Mesenteric fat pad (tissue), 1 donor: ENCODE measurements at regions not wholly inside any gene's neighbourhood (a gene's known extent, or its start where the extent isn't known, plus 50 kb on each side); places are given as distances from the start of the nearest gene placed in this dataset.

ENCODE experiments used
- DNase-seq: peaks from one replicate; pipeline ENCODE4 v3.0.0-alpha.2; 2020; ENCODE audit warnings: low spot score
- donor health status: DM: yes; HTN: yes; CAD: no.

- DNase-seq: no peak
Observed at GRCh38 chr6:48184648-48185047, 73.7 kb upstream of the PTCHD4 start.

- DNase-seq: no peak
Observed at GRCh38 chr6:48183811-48184605, 73.0 kb upstream of the PTCHD4 start.

DNA sequence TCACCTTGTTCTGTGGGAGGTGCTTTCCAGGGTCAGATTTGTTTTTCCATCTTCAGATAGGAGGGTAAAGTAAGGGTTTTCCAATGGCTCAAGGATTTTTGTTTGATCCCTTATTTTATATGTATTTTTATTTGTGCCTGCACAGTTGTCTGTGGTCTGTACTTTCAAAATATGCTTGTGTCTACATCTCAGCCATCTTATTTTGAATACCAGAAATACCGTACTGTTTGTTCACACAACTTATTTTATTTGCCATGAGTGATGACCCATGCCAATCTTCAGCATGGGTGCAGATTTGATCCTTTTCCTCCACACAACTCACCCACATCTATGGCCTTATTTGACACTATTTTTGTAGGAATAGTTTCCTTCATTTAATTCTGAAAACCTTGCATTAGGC lies 72.2 kb upstream of the PTCHD4 start:
- DNase-seq: no peak

- no peak for DNase-seq
Observed at GRCh38 chr6:48178700-48179099, 67.7 kb upstream of the PTCHD4 start.

- DNase-seq: no peak
Observed at GRCh38 chr6:48177786-48178185, 66.8 kb upstream of the PTCHD4 start.

DNA sequence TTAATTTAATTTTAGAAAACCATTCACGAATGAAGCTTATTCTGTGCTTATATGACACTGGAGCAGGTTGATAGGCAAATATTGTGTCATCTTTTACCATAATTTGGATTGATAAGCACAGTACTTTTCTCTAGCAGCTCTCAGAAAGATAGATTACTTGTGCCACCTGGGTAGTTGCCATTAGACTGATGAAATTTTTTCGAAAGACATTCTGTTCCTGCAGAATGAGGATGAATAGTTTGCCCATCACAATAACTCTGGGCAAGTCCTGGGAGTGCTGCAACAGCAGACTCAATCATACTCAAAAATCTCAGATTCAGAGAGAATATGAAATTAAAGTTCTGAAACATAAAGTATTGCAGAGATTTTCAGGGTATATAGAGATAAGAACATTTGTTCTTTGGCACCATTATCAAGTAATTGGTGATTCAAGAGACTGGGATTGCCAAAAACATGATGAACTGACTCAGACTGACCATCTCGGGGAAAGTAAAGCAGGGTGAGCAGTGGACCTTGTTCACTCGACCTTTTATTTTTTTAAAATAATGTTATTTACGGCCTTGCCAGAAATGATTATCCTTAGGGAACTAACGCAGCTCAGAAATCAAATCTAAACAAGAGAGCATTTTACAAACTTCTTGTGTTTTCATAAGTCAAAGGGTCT lies 65.8 kb upstream of the PTCHD4 start:
- DNase-seq: no peak

DNA sequence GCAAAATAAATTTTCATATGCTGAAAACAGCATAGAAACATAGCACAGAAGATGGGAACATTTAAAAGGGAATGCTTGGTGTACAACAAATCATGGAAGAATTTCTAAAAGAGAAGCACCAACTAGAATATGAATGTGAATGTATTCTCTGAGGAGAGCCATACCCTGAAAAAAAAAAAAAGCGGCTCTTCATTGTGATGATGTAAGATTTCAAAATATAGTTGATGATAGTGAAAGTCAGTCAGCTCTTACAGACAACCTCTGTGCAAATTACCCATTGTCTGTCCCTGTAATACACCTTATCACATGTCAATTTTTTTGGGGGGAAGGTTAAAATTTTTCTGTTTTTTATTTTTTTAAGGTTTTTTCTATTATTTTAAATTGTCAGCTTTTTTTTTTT lies 58.6 kb upstream of the PTCHD4 start:
- DNase-seq: no peak
